GM12878 (cell line): ENCODE measurements at regions not wholly inside any gene's neighbourhood (a gene's known extent, or its start where the extent isn't known, plus 50 kb on each side); places are given as distances from the start of the nearest gene placed in this dataset.

Source experiments
- ATAC-seq: fragments of 200-7000 bp; cut with Tn5 transposase; 3 replicates; pipeline ENCODE4 v1.9.1; 2020; ENCODE audit warnings: mild to moderate bottlenecking, moderate library complexity
- BruUV-seq: library from RNA; stranded (reverse); fragments of 400-500 nt; replicated peaks from 2 replicates; lab custom pipeline; 2021; lab: Mats Ljungman, UMichigan
- CTCF ChIA-PET: fragments of 300-600 bp; sonication (Branson Sonifier 250); formaldehyde crosslinking; extraction: SDS; loops from one replicate; lab custom pipeline; 2021; ENCODE audit warnings: inconsistent platforms; lab: Yijun Ruan, JAX
- POLR2A ChIA-PET: fragments of 350-600 bp; formaldehyde crosslinking; extraction: SDS; loops from one replicate; lab custom pipeline; 2021; ENCODE audit warnings: inconsistent platforms; lab: Charles Lee
- RAD21 ChIA-PET: fragments of 300-600 bp; sonication (Branson Sonifier 250); formaldehyde crosslinking; loops from one replicate; lab custom pipeline; 2023; ENCODE audit warnings: antibody characterized with exemption; ENCODE audit not compliant: unreplicated experiment; lab: Charles Lee
- SMC1A ChIA-PET: fragments of 300-600 bp; sonication (Branson Sonifier 250); formaldehyde crosslinking; loops from one replicate; lab custom pipeline; 2023; ENCODE audit not compliant: unreplicated experiment, uncharacterized antibody; lab: Charles Lee
- DNase-seq: peaks from one replicate; pipeline ENCODE4 v3.0.0-alpha.2; 2011; ENCODE audit warnings: low read depth, low spot score
- FAIRE-seq: peaks from 3 replicates; lab custom pipeline; 2011; peaks lifted over from hg19 to GRCh38; lab: Jason Lieb, UNC
- H2AFZ ChIP-seq: 2 replicates; pipeline ENCODE4 v1.6.0; 2011; ENCODE audit warnings: low read depth, low read length, control low read depth; ENCODE audit not compliant: control insufficient read depth
- H3K27ac ChIP-seq: 2 replicates; pipeline ENCODE4 v1.5.1; 2011; ENCODE audit warnings: control low read depth; ENCODE audit not compliant: control insufficient read depth, insufficient read depth
- H3K27me3 ChIP-seq, 2 experiments: replicated peaks in 1 of 2; 2 replicates each; pipeline versions ENCODE4 v1.6.0 to v1.6.1; 2011; ENCODE audit warnings: low read length in 1 of 2; ENCODE audit not compliant: control insufficient read depth in 2 of 2, insufficient read depth in 2 of 2
- H3K36me3 ChIP-seq, 2 experiments: 2 replicates each; pipeline ENCODE4 v1.5.1; 2011; ENCODE audit warnings: low read length in 1 of 2; ENCODE audit not compliant: control insufficient read depth in 2 of 2, insufficient read depth in 2 of 2
- H3K4me1 ChIP-seq: 2 replicates; pipeline ENCODE4 v1.6.1; 2011; ENCODE audit warnings: mild to moderate bottlenecking, low read length, moderate library complexity, mixed read lengths; ENCODE audit not compliant: control insufficient read depth, insufficient read depth
- H3K4me2 ChIP-seq: 2 replicates; pipeline ENCODE4 v1.6.0; 2011; ENCODE audit warnings: control low read depth; ENCODE audit not compliant: control insufficient read depth, insufficient read depth
- H3K4me3 ChIP-seq: fragments of 200-600 bp; sonication (generic); 2 replicates; pipeline ENCODE4 v1.5.1; 2016
- H3K79me2 ChIP-seq: 2 replicates; pipeline ENCODE4 v1.6.0; 2011; ENCODE audit warnings: low read length; ENCODE audit not compliant: control insufficient read depth, insufficient read depth
- H3K9ac ChIP-seq: 2 replicates; pipeline ENCODE4 v1.8.0; 2011; ENCODE audit warnings: low read length, control low read depth, mixed read lengths; ENCODE audit not compliant: control insufficient read depth, insufficient read depth
- H3K9me3 ChIP-seq: replicated peaks from 3 replicates; pipeline ENCODE4 v1.5.1; 2011; ENCODE audit warnings: mild to moderate bottlenecking, low read length; ENCODE audit not compliant: control insufficient read depth, insufficient read depth
- H4K20me1 ChIP-seq: 2 replicates; pipeline ENCODE4 v1.6.0; 2011; ENCODE audit not compliant: control insufficient read depth, insufficient read depth
- CBX5 ChIP-seq: sonication (generic); IDR thresholded peaks from 2 replicates; pipeline ENCODE4 v1.6.1; 2016; ENCODE audit warnings: low read depth, moderate library complexity, mild to moderate bottlenecking, inconsistent platforms
- KDM1A ChIP-seq: fragments of 200-600 bp; sonication (generic); IDR thresholded peaks from 2 replicates; pipeline ENCODE4 v1.6.1; 2016; ENCODE audit warnings: borderline replicate concordance
- NRF1 ChIP-seq: conservative IDR thresholded peaks from 2 replicates; pipeline ENCODE4 v1.6.1; 2011; ENCODE audit warnings: mild to moderate bottlenecking, low read depth, low read length, improper control_type of control experiment
- SPI1 ChIP-seq: IDR thresholded peaks from 2 replicates; pipeline ENCODE4 v1.6.1; 2011; ENCODE audit warnings: low read depth, mild to moderate bottlenecking, low read length, moderate library complexity, borderline replicate concordance; ENCODE audit not compliant: insufficient read depth
- SREBF2 ChIP-seq: IDR thresholded peaks from 2 replicates; pipeline ENCODE4 v1.6.1; 2012; ENCODE audit warnings: mild to moderate bottlenecking, low read length
- TCF3 ChIP-seq: IDR thresholded peaks from 2 replicates; pipeline ENCODE4 v1.6.1; 2012; ENCODE audit warnings: low read depth, mild to moderate bottlenecking, low read length, borderline replicate concordance; ENCODE audit not compliant: insufficient read depth
- ZNF207 ChIP-seq: fragments of 450-650 bp; IDR thresholded peaks from 2 replicates; pipeline ENCODE4 v1.6.1; 2014; ENCODE audit warnings: antibody characterized with exemption, mild to moderate bottlenecking, borderline replicate concordance
- WGBS: methylation state at CpG from one replicate; pipeline ENCODE4 v1.1.6; 2016; ENCODE audit warnings: low lambda C conversion rate; ENCODE audit not compliant: insufficient replicate concordance, insufficient coverage; ENCODE audit errors: missing lambda C conversion rate; 5-methylcytosine and 5-hydroxymethylcytosine counted together
- in situ Hi-C: fragments of 300-500 bp; cut with MboI; formaldehyde crosslinking; loops from 9 replicates; pipeline ENCODE4 v1.14.3; 2018; ENCODE audit warnings: mixed read lengths
- intact Hi-C: fragments of 100-400 bp; cut with micrococcal nuclease; formaldehyde crosslinking; loops from one replicate; pipeline ENCODE4 v1.14.2; 2022; ENCODE audit not compliant: unreplicated experiment
- TF ChIP-seq, protein P1 (sequence below): fragments of 150-350 bp; IDR thresholded peaks from 2 replicates; pipeline ENCODE4 v1.6.1; 2016; ENCODE audit warnings: low read depth, low read length
- TF ChIP-seq, protein P2 (sequence below): fragments of 150-350 bp; IDR thresholded peaks from 2 replicates; pipeline ENCODE4 v1.6.1; 2014; ENCODE audit warnings: mild to moderate bottlenecking, low read depth, low read length

DNA sequence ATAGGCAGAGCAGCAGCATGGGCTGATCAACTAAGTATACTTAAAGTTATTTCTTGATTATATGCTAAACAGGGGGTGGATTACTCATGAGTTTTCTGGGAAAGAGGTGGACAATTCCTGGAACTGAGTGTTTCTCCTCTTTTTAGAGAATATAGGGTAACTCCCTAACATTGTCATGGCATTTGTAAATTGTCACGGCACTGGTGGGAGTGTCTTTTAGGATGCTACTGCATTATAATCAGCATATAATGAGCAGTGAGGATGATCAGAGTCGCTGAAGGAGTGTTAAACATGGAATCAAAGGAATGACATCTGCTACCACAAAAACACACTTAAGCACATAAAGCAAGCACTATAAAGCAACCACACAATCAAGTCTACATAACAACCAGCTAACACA lies 66.5 kb downstream of the SPIN4 start:
- ChIA-PET CTCF (interaction anchor here (1.9 kb wide), 1 partner anchor 10 kb away, joined by 6 read pairs; no protein-coding TSS in a partner anchor), SMC1A (no interaction called here), RAD21 (no interaction called here), POLR2A (no interaction called here)
- Histone ChIP-seq H2AFZ (no peak overlapping the region), H3K4me1 (no peaks in the 10 kb centered on the region), H4K20me1 (no peaks in the 10 kb centered on the region), H3K36me3 (no peaks in the 10 kb centered on the region), H3K27me3 (no peaks in the 10 kb centered on the region), H3K79me2 (no peaks in the 10 kb centered on the region), H3K9me3 (no peaks in the 10 kb centered on the region), H3K4me2 (no peak overlapping the region), H3K9ac (no peak overlapping the region), H3K27ac (no peak overlapping the region), H3K4me3 (no peak overlapping the region)
- 0% methylated on average over 2 of the region's 2 CpGs for WGBS
- TF ChIP-seq NRF1: no peak
- TF ChIP-seq KDM1A: no peak
- TF ChIP-seq CBX5: no peak
- TF ChIP-seq SPI1: no peak
- TF ChIP-seq, protein P1, sequence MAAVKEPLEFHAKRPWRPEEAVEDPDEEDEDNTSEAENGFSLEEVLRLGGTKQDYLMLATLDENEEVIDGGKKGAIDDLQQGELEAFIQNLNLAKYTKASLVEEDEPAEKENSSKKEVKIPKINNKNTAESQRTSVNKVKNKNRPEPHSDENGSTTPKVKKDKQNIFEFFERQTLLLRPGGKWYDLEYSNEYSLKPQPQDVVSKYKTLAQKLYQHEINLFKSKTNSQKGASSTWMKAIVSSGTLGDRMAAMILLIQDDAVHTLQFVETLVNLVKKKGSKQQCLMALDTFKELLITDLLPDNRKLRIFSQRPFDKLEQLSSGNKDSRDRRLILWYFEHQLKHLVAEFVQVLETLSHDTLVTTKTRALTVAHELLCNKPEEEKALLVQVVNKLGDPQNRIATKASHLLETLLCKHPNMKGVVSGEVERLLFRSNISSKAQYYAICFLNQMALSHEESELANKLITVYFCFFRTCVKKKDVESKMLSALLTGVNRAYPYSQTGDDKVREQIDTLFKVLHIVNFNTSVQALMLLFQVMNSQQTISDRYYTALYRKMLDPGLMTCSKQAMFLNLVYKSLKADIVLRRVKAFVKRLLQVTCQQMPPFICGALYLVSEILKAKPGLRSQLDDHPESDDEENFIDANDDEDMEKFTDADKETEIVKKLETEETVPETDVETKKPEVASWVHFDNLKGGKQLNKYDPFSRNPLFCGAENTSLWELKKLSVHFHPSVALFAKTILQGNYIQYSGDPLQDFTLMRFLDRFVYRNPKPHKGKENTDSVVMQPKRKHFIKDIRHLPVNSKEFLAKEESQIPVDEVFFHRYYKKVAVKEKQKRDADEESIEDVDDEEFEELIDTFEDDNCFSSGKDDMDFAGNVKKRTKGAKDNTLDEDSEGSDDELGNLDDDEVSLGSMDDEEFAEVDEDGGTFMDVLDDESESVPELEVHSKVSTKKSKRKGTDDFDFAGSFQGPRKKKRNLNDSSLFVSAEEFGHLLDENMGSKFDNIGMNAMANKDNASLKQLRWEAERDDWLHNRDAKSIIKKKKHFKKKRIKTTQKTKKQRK: no peak
- TF ChIP-seq TCF3: no peak
- TF ChIP-seq, protein P2, sequence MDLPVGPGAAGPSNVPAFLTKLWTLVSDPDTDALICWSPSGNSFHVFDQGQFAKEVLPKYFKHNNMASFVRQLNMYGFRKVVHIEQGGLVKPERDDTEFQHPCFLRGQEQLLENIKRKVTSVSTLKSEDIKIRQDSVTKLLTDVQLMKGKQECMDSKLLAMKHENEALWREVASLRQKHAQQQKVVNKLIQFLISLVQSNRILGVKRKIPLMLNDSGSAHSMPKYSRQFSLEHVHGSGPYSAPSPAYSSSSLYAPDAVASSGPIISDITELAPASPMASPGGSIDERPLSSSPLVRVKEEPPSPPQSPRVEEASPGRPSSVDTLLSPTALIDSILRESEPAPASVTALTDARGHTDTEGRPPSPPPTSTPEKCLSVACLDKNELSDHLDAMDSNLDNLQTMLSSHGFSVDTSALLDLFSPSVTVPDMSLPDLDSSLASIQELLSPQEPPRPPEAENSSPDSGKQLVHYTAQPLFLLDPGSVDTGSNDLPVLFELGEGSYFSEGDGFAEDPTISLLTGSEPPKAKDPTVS: no peak
- no peak for TF ChIP-seq ZNF207
- TF ChIP-seq SREBF2: no peak
- in situ Hi-C loops: no loop called here
- no peak for DNase-seq
- intact Hi-C loops: no loop called here
- no peak for ATAC-seq
- no peak for FAIRE-seq
- no TSS peak for BruUV-seq
